ENCODE measurements at regions not wholly inside any gene's neighbourhood (a gene's known extent, or its start where the extent isn't known, plus 50 kb on each side); places are given as distances from the start of the nearest gene placed in this dataset.

GRCh38 chr10:56605051-56605450 lies 244.0 kb upstream of the ZWINT start:
- intact Hi-C loops (cut with micrococcal nuclease), result no loop called here
- Histone ChIP-seq H3K27me3 (ENCODE audit: low read depth) (no peaks in the 10 kb centered on the region), H3K36me3 (no peaks in the 10 kb centered on the region), H3K4me1 (no peaks in the 10 kb centered on the region), H3K27ac (replicated peaks) (no peak overlapping the region), H3K4me3 (no peak overlapping the region), H3K9me3 (replicated peaks) (no peaks in the 10 kb centered on the region)
- no peak for DNase-seq
- no peak for TF ChIP-seq CTCF (IDR thresholded peaks at IDR 0.05; ENCODE audit: borderline replicate concordance)

- no peak overlapping the region for H3K4me3 ChIP-seq
- intact Hi-C loops (cut with micrococcal nuclease), result no loop called here
- no peaks in the 10 kb centered on the region for H3K9me3 ChIP-seq (replicated peaks)
- TF ChIP-seq CTCF (IDR thresholded peaks at IDR 0.05; ENCODE audit: borderline replicate concordance), result no peak
- no peak overlapping the region for H3K27ac ChIP-seq (replicated peaks)
- no peaks in the 10 kb centered on the region for H3K4me1 ChIP-seq
- DNase-seq, result no peak
- no peaks in the 10 kb centered on the region for H3K36me3 ChIP-seq
- no peaks in the 10 kb centered on the region for H3K27me3 ChIP-seq (ENCODE audit: low read depth)
These were observed 243.6 kb upstream of the ZWINT start for GRCh38 chr10:56604624-56605023.

- intact Hi-C loops (cut with micrococcal nuclease), result no loop called here
- DNase-seq, result no peak
- no peak for TF ChIP-seq CTCF (IDR thresholded peaks at IDR 0.05; ENCODE audit: borderline replicate concordance)
These were observed 238.1 kb upstream of the ZWINT start for GRCh38 chr10:56599201-56599600.

GRCh38 chr10:56596257-56596656 lies 235.2 kb upstream of the ZWINT start:
- Histone ChIP-seq H3K4me1 (no peaks in the 10 kb centered on the region), H3K4me3 (no peak overlapping the region), H3K9me3 (replicated peaks) (no peaks in the 10 kb centered on the region), H3K36me3 (no peaks in the 10 kb centered on the region), H3K27me3 (ENCODE audit: low read depth) (no peaks in the 10 kb centered on the region), H3K27ac (replicated peaks) (no peak overlapping the region)
- intact Hi-C loops (cut with micrococcal nuclease), result no loop called here
- no peak for DNase-seq
- TF ChIP-seq CTCF (IDR thresholded peaks at IDR 0.05; ENCODE audit: borderline replicate concordance), result no peak

More at GRCh38 chr10:56599201-56599600, 238.1 kb upstream of the ZWINT start:
- Histone ChIP-seq H3K36me3 (no peaks in the 10 kb centered on the region), H3K27me3 (ENCODE audit: low read depth) (no peaks in the 10 kb centered on the region), H3K27ac (replicated peaks) (no peak overlapping the region), H3K4me3 (no peak overlapping the region), H3K9me3 (replicated peaks) (no peaks in the 10 kb centered on the region), H3K4me1 (no peaks in the 10 kb centered on the region)

- H3K4me1 ChIP-seq, result no peaks in the 10 kb centered on the region
- no peak for TF ChIP-seq CTCF (IDR thresholded peaks at IDR 0.05; ENCODE audit: borderline replicate concordance)
- intact Hi-C loops (cut with micrococcal nuclease), result no loop called here
These were observed 232.1 kb upstream of the ZWINT start for GRCh38 chr10:56593120-56593519.

GRCh38 chr10:56586461-56586891 lies 225.4 kb upstream of the ZWINT start:
- H3K36me3 ChIP-seq, result no peaks in the 10 kb centered on the region
- no peak for DNase-seq
- intact Hi-C loops (cut with micrococcal nuclease), result no loop called here

More at GRCh38 chr10:56593120-56593519, 232.1 kb upstream of the ZWINT start:
- Histone ChIP-seq H3K9me3 (replicated peaks) (no peaks in the 10 kb centered on the region), H3K36me3 (no peaks in the 10 kb centered on the region), H3K4me3 (no peak overlapping the region), H3K27me3 (ENCODE audit: low read depth) (no peaks in the 10 kb centered on the region), H3K27ac (replicated peaks) (no peak overlapping the region)
- DNase-seq, result no peak

More at GRCh38 chr10:56586461-56586891, 225.4 kb upstream of the ZWINT start:
- Histone ChIP-seq H3K27ac (replicated peaks) (no peak overlapping the region), H3K4me3 (no peak overlapping the region), H3K4me1 (peaks cover 21% of the 10 kb centered on the region), H3K27me3 (ENCODE audit: low read depth) (no peaks in the 10 kb centered on the region), H3K9me3 (replicated peaks) (no peaks in the 10 kb centered on the region)
- no peak for TF ChIP-seq CTCF (IDR thresholded peaks at IDR 0.05; ENCODE audit: borderline replicate concordance)

All from left ventricle myocardium inferior (tissue), 1 donor.